Retina (tissue), 1 donor: ENCODE measurements at regions not wholly inside any gene's neighbourhood (a gene's known extent, or its start where the extent isn't known, plus 50 kb on each side); places are given as distances from the start of the nearest gene placed in this dataset.

ENCODE experiments used
- DNase-seq: peaks from one replicate; pipeline ENCODE4 v3.0.0-alpha.2; 2016

- no peak for DNase-seq
These were observed 385.8 kb upstream of the TRIB2 start for GRCh38 chr2:12330916-12331315.

GRCh38 chr2:12331698-12332097, 385.0 kb upstream of the TRIB2 start:
- DNase-seq, result no peak

- DNase-seq, result no peak
These were observed 383.4 kb upstream of the TRIB2 start for GRCh38 chr2:12333293-12333692.

- peak; percentile 34 for DNase-seq
These were observed 382.2 kb upstream of the TRIB2 start for GRCh38 chr2:12334412-12334966.

- no peak for DNase-seq
These were observed 381.6 kb upstream of the TRIB2 start for GRCh38 chr2:12335131-12335530.

GRCh38 chr2:12335995-12336394, 380.7 kb upstream of the TRIB2 start:
- DNase-seq, result no peak

GRCh38 chr2:12338946-12339697, 377.6 kb upstream of the TRIB2 start:
- no peak for DNase-seq

- DNase-seq, result no peak
These were observed 376.6 kb upstream of the TRIB2 start for GRCh38 chr2:12340164-12340563.

GRCh38 chr2:12341215-12341614, 375.5 kb upstream of the TRIB2 start:
- DNase-seq, result no peak

- DNase-seq, result no peak
These were observed 374.8 kb upstream of the TRIB2 start for GRCh38 chr2:12341920-12342319.

GRCh38 chr2:12343141-12343540, 373.6 kb upstream of the TRIB2 start:
- DNase-seq, result no peak

- DNase-seq, result no peak
These were observed 369.7 kb upstream of the TRIB2 start for GRCh38 chr2:12347066-12347493.

- no peak for DNase-seq
These were observed 368.5 kb upstream of the TRIB2 start for GRCh38 chr2:12348216-12348615.

GRCh38 chr2:12350821-12351220, 365.9 kb upstream of the TRIB2 start:
- no peak for DNase-seq

- DNase-seq, result no peak
These were observed 363.8 kb upstream of the TRIB2 start for GRCh38 chr2:12352889-12353288.

- no peak for DNase-seq
These were observed 355.2 kb upstream of the TRIB2 start for GRCh38 chr2:12361506-12361905.

- no peak for DNase-seq
These were observed 353.6 kb upstream of the TRIB2 start for GRCh38 chr2:12363138-12363537.

GRCh38 chr2:12363569-12363968, 353.2 kb upstream of the TRIB2 start:
- DNase-seq, result no peak

- DNase-seq, result no peak
These were observed 347.2 kb upstream of the TRIB2 start for GRCh38 chr2:12369566-12369965.

- DNase-seq, result no peak
These were observed 340.7 kb upstream of the TRIB2 start for GRCh38 chr2:12376025-12376424.

- DNase-seq, result no peak
These were observed 337.6 kb upstream of the TRIB2 start for GRCh38 chr2:12379143-12379542.

- no peak for DNase-seq
These were observed 335.0 kb upstream of the TRIB2 start for GRCh38 chr2:12381543-12382325.

- DNase-seq, result no peak
These were observed 334.4 kb upstream of the TRIB2 start for GRCh38 chr2:12382366-12382765.
